ENCODE measurements at regions not wholly inside any gene's neighbourhood (a gene's known extent, or its start where the extent isn't known, plus 50 kb on each side); places are given as distances from the start of the nearest gene placed in this dataset.

- DNase-seq (no peak), ATAC-seq (no peak)
- H3K4me1 ChIP-seq (ENCODE audit: low read depth): no peaks in the 10 kb centered on the region
- no peaks in the 10 kb centered on the region for H3K36me3 ChIP-seq (ENCODE audit: low read depth)
- no peak overlapping the region for H3K4me3 ChIP-seq
- TF ChIP-seq CTCF (IDR thresholded peaks at IDR 0.05): no peak
- intact Hi-C loops (cut with DNase I, micrococcal nuclease): no loop called here
- H3K9me3 ChIP-seq: peaks cover 41% of the 10 kb centered on the region
Measured at GRCh38 chr13:65435590-65435989, 1794.5 kb downstream of the PCDH9 start.

- Histone ChIP-seq H3K9me3 (peaks cover 27% of the 10 kb centered on the region), H3K36me3 (ENCODE audit: low read depth) (no peaks in the 10 kb centered on the region), H3K4me3 (no peak overlapping the region), H3K4me1 (ENCODE audit: low read depth) (no peaks in the 10 kb centered on the region)
- no peak for TF ChIP-seq CTCF (IDR thresholded peaks at IDR 0.05)
- intact Hi-C loops (cut with DNase I, micrococcal nuclease): no loop called here
- DNase-seq (no peak), ATAC-seq (no peak)
Measured at GRCh38 chr13:65417953-65418352, 1812.2 kb downstream of the PCDH9 start.

- H3K36me3 ChIP-seq (ENCODE audit: low read depth): no peaks in the 10 kb centered on the region
- intact Hi-C loops (cut with DNase I, micrococcal nuclease): no loop called here
- no peaks in the 10 kb centered on the region for H3K4me1 ChIP-seq (ENCODE audit: low read depth)
- ATAC-seq (no peak), DNase-seq (no peak)
- TF ChIP-seq CTCF (IDR thresholded peaks at IDR 0.05): no peak
- no peak overlapping the region for H3K4me3 ChIP-seq
- peaks cover 21% of the 10 kb centered on the region for H3K9me3 ChIP-seq
Measured at GRCh38 chr13:65416784-65417183, 1813.4 kb downstream of the PCDH9 start.

GRCh38 chr13:65414187-65414586, 1815.9 kb downstream of the PCDH9 start:
- intact Hi-C loops (cut with DNase I, micrococcal nuclease): no loop called here
- ATAC-seq: no peak
- DNase-seq: no peak
- TF ChIP-seq CTCF (IDR thresholded peaks at IDR 0.05): no peak
- no peaks in the 10 kb centered on the region for H3K36me3 ChIP-seq (ENCODE audit: low read depth)
- peaks cover 11% of the 10 kb centered on the region for H3K9me3 ChIP-seq
- no peak overlapping the region for H3K4me3 ChIP-seq
- no peaks in the 10 kb centered on the region for H3K4me1 ChIP-seq (ENCODE audit: low read depth)

GRCh38 chr13:65411521-65411920, 1818.6 kb downstream of the PCDH9 start:
- no peak for TF ChIP-seq CTCF (IDR thresholded peaks at IDR 0.05)
- H3K36me3 ChIP-seq (ENCODE audit: low read depth): no peaks in the 10 kb centered on the region
- ATAC-seq (no peak), DNase-seq (no peak)
- no peaks in the 10 kb centered on the region for H3K4me1 ChIP-seq (ENCODE audit: low read depth)
- peaks cover 12% of the 10 kb centered on the region for H3K9me3 ChIP-seq
- intact Hi-C loops (cut with DNase I, micrococcal nuclease): no loop called here
- no peak overlapping the region for H3K4me3 ChIP-seq

GRCh38 chr13:65410791-65411190, 1819.3 kb downstream of the PCDH9 start:
- no peaks in the 10 kb centered on the region for H3K36me3 ChIP-seq (ENCODE audit: low read depth)
- H3K4me1 ChIP-seq (ENCODE audit: low read depth): no peaks in the 10 kb centered on the region
- intact Hi-C loops (cut with DNase I, micrococcal nuclease): no loop called here
- TF ChIP-seq CTCF (IDR thresholded peaks at IDR 0.05): no peak
- H3K9me3 ChIP-seq: peaks cover 10% of the 10 kb centered on the region
- ATAC-seq: no peak
- H3K4me3 ChIP-seq: no peak overlapping the region
- no peak for DNase-seq

Data from mucosa of descending colon (tissue), 3 donors.